Spleen (tissue), 3 donors: ENCODE measurements at regions not wholly inside any gene's neighbourhood (a gene's known extent, or its start where the extent isn't known, plus 50 kb on each side); places are given as distances from the start of the nearest gene placed in this dataset.

Experiments
- POLR2A ChIP-seq, 3 donors: fragments of 450-650 bp; IDR thresholded peaks; one replicate each; pipeline ENCODE4 v1.5.1; 2017; ENCODE audit warnings: antibody characterized with exemption in 3 of 3, mild to moderate bottlenecking in 1 of 3
- POLR2AphosphoS5 ChIP-seq, 3 donors: sonication (generic); formaldehyde crosslinking; IDR thresholded peaks; one replicate each; pipeline ENCODE4 v1.5.1; 2017; ENCODE audit warnings: antibody characterized with exemption in 3 of 3

- TF ChIP-seq POLR2AphosphoS5 (IDR thresholded peaks at IDR 0.05) (no peak), POLR2A (IDR thresholded peaks at IDR 0.05) (no peak)
Measured at GRCh38 chr2:12971581-12972365, 255.0 kb downstream of the TRIB2 start.
